DND-41 (cell line): ENCODE measurements at regions not wholly inside any gene's neighbourhood (a gene's known extent, or its start where the extent isn't known, plus 50 kb on each side); places are given as distances from the start of the nearest gene placed in this dataset.

Experiments used
- ATAC-seq: fragments of 200-7000 bp; cut with Tn5 transposase; 3 replicates; pipeline ENCODE4 v1.9.1; 2021; ENCODE audit warnings: low read depth; ENCODE audit not compliant: insufficient read depth
- DNase-seq: peaks from one replicate; pipeline ENCODE4 v3.0.0-alpha.2; 2020
- H2AFZ ChIP-seq: 2 replicates; pipeline ENCODE4 v1.6.0; 2012; ENCODE audit warnings: low read depth, low read length
- H3K27ac ChIP-seq: 2 replicates; pipeline ENCODE4 v1.5.1; 2012; ENCODE audit warnings: low read length, inconsistent platforms
- H3K27me3 ChIP-seq: fragments of 200-600 bp; sonication (generic); 2 replicates; pipeline ENCODE4 v1.6.0; 2012; ENCODE audit warnings: low read length, mild to moderate bottlenecking, inconsistent platforms; ENCODE audit not compliant: insufficient read depth, poor library complexity
- H3K36me3 ChIP-seq: 2 replicates; pipeline ENCODE4 v1.5.1; 2012; ENCODE audit warnings: low read length, inconsistent platforms; ENCODE audit not compliant: insufficient read depth
- H3K4me1 ChIP-seq: 2 replicates; pipeline ENCODE4 v1.5.1; 2012; ENCODE audit warnings: mild to moderate bottlenecking, low read length; ENCODE audit not compliant: insufficient read depth
- H3K4me2 ChIP-seq: 2 replicates; pipeline ENCODE4 v1.6.0; 2012; ENCODE audit warnings: mild to moderate bottlenecking, moderate library complexity, low read length, inconsistent platforms; ENCODE audit not compliant: insufficient read depth
- H3K4me3 ChIP-seq, 2 experiments: fragments of 200-600 bp in 1 of 2; shearing (Covaris generic) in 1 of 2; 2 replicates each; pipeline ENCODE4 v1.5.1; 2012 to 2016; ENCODE audit warnings: inconsistent platforms in 2 of 2, low read length in 2 of 2, mild to moderate bottlenecking in 2 of 2, low read depth in 1 of 2, moderate library complexity in 1 of 2
- H3K79me2 ChIP-seq: 2 replicates; pipeline ENCODE4 v1.6.0; 2012; ENCODE audit warnings: low read length, inconsistent platforms; ENCODE audit not compliant: insufficient read depth
- H3K9ac ChIP-seq: 2 replicates; pipeline ENCODE4 v1.6.0; 2012; ENCODE audit warnings: low read depth, mild to moderate bottlenecking, inconsistent platforms, low read length, moderate library complexity
- H3K9me3 ChIP-seq: 2 replicates; pipeline ENCODE4 v1.5.1; 2012; ENCODE audit warnings: low read length, moderate library complexity, mild to moderate bottlenecking, inconsistent platforms; ENCODE audit not compliant: insufficient read depth, severe bottlenecking
- H4K20me1 ChIP-seq: 2 replicates; pipeline ENCODE4 v1.6.0; 2012; ENCODE audit warnings: low read length; ENCODE audit not compliant: insufficient read depth
- EZH2 ChIP-seq: IDR thresholded peaks from 3 replicates; pipeline ENCODE4 v1.6.1; 2012; ENCODE audit warnings: borderline replicate concordance, low read depth, mild to moderate bottlenecking, moderate library complexity, low read length, inconsistent platforms; ENCODE audit not compliant: severe bottlenecking
- TF ChIP-seq, protein P1 (sequence below): IDR thresholded peaks from 2 replicates; pipeline ENCODE4 v1.5.1; 2012; ENCODE audit warnings: borderline replicate concordance, low read length, moderate library complexity, mild to moderate bottlenecking; ENCODE audit not compliant: poor library complexity, severe bottlenecking; ENCODE audit errors: extremely low read depth

DNA sequence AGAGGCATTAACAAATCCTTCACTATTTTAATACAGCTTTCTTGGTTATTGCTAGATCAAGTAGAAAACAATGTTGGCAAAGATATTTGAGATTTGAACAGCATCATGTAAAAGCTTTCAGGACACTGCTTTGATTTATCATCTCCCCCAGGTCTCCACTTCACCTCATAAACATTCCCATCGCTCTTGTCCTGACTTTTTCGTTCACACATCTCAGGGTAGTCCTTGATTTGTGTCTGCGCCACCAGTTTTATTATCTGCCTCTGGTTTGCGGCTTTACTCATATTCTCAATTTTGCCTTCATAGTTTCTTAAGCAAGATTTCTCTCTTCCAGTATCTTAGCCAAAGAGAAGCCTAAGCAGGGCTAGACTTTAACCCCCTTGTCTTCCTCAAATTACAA, 63.5 kb upstream of the ROR1 start:
- ATAC-seq, result no peak

DNA sequence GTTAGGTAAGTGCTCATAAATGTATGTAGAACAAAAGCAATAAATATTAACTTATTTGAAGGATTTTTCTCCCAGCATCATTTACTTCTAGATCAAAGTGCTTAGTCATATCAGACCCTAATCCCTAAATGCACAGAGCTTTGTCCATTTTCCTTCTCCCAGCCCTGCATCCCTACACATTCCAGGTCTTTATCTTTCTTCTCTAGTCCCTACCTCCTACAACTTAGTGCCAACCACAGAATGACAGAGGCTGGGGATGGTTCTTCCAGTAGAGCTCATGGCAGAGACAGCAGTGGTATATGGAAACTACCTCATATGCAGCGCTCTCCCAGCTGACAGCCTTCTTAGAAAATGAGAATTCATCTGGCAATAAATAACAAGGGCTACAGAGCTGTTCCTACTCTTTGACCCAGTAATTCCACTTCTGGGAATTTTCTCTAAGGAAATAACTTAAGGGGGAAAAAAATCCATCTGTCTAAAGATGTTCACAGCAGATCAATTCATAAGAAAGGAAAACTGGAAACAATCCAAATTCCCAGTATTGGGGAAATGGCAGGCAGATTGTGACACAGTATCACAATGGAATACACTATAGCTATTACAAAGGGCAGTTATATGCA, 62.9 kb upstream of the ROR1 start:
- peaks cover 4% of the 10 kb centered on the region for H3K27me3 ChIP-seq
- no peak for TF ChIP-seq EZH2
- TF ChIP-seq, protein P1, sequence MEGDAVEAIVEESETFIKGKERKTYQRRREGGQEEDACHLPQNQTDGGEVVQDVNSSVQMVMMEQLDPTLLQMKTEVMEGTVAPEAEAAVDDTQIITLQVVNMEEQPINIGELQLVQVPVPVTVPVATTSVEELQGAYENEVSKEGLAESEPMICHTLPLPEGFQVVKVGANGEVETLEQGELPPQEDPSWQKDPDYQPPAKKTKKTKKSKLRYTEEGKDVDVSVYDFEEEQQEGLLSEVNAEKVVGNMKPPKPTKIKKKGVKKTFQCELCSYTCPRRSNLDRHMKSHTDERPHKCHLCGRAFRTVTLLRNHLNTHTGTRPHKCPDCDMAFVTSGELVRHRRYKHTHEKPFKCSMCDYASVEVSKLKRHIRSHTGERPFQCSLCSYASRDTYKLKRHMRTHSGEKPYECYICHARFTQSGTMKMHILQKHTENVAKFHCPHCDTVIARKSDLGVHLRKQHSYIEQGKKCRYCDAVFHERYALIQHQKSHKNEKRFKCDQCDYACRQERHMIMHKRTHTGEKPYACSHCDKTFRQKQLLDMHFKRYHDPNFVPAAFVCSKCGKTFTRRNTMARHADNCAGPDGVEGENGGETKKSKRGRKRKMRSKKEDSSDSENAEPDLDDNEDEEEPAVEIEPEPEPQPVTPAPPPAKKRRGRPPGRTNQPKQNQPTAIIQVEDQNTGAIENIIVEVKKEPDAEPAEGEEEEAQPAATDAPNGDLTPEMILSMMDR, result no peak
- H3K9ac ChIP-seq, result no peak overlapping the region

More for the DNA sequence above, 63.5 kb upstream of the ROR1 start:
- no peaks in the 10 kb centered on the region for H3K36me3 ChIP-seq
- no peaks in the 10 kb centered on the region for H3K9me3 ChIP-seq
- no peak overlapping the region for H3K4me3 ChIP-seq
- H3K9ac ChIP-seq, result no peak overlapping the region
- no peak overlapping the region for H3K27ac ChIP-seq
- H4K20me1 ChIP-seq, result no peaks in the 10 kb centered on the region
- TF ChIP-seq EZH2, result no peak
- TF ChIP-seq, protein P1, result no peak
- H3K4me1 ChIP-seq, result no peaks in the 10 kb centered on the region
- no peak for DNase-seq
- no peak overlapping the region for H2AFZ ChIP-seq
- no peaks in the 10 kb centered on the region for H3K79me2 ChIP-seq
- no peak overlapping the region for H3K4me2 ChIP-seq
- peaks cover 4% of the 10 kb centered on the region for H3K27me3 ChIP-seq

DNA sequence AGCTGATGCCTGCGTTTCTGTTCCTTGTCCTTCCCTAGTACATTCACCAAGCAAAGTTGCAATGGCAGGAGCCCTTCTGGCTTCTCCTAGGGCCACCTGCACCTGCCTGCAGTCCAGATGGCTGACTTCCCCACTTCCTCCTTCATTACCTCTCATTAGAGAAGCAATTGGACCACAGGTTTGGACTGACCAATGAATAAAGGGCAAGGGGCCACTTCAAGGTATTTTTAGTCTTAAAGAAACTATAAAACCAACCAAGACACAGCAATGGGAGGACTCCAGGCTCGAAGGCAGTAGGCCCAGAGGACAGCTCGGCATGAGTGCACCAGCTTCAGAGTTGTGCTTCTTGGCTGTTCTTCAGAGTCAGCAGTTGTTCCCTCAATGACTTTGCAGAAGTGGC, 60.8 kb upstream of the ROR1 start:
- Histone ChIP-seq H3K27me3 (peaks cover 19% of the 10 kb centered on the region), H3K9me3 (no peaks in the 10 kb centered on the region), H3K79me2 (no peaks in the 10 kb centered on the region), H3K9ac (no peak overlapping the region), H3K4me1 (no peaks in the 10 kb centered on the region), H2AFZ (no peak overlapping the region), H3K4me2 (no peak overlapping the region), H3K36me3 (no peaks in the 10 kb centered on the region), H3K27ac (no peak overlapping the region), H4K20me1 (no peaks in the 10 kb centered on the region), H3K4me3 (no peak overlapping the region)
- TF ChIP-seq, protein P1, result no peak
- no peak for TF ChIP-seq EZH2
- ATAC-seq (no peak), DNase-seq (no peak)

More for the DNA sequence above, 62.9 kb upstream of the ROR1 start:
- DNase-seq (no peak), ATAC-seq (no peak)
- H2AFZ ChIP-seq, result no peak overlapping the region
- H3K27ac ChIP-seq, result no peak overlapping the region
- H3K36me3 ChIP-seq, result no peaks in the 10 kb centered on the region
- H3K4me1 ChIP-seq, result no peaks in the 10 kb centered on the region
- H4K20me1 ChIP-seq, result no peaks in the 10 kb centered on the region
- no peak overlapping the region for H3K4me2 ChIP-seq
- H3K9me3 ChIP-seq, result no peaks in the 10 kb centered on the region
- H3K4me3 ChIP-seq, result no peak overlapping the region
- no peaks in the 10 kb centered on the region for H3K79me2 ChIP-seq
